Panc1 (cell line): ENCODE measurements at regions not wholly inside any gene's neighbourhood (a gene's known extent, or its start where the extent isn't known, plus 50 kb on each side); places are given as distances from the start of the nearest gene placed in this dataset.

Experiments
- ATAC-seq: fragments of 200-7000 bp; cut with Tn5 transposase; 2 replicates; pipeline ENCODE4 v1.9.1; 2020; ENCODE audit warnings: mild to moderate bottlenecking, moderate library complexity
- BruUV-seq: library from RNA; stranded (reverse); fragments of 400-500 nt; replicated peaks from 2 replicates; lab custom pipeline; 2021; lab: Mats Ljungman, UMichigan
- CTCF ChIA-PET: fragments of 300-600 bp; sonication (Branson Sonifier 250); formaldehyde crosslinking; loops from one replicate; lab custom pipeline; 2022; ENCODE audit warnings: antibody characterized with exemption; lab: Charles Lee
- POLR2A ChIA-PET: fragments of 300-600 bp; sonication (Branson Sonifier 250); formaldehyde crosslinking; loops from one replicate; lab custom pipeline; 2022; ENCODE audit warnings: antibody characterized with exemption; lab: Charles Lee
- DNase-seq: peaks from one replicate; pipeline ENCODE4 v3.0.0-alpha.2; 2010; ENCODE audit warnings: low read depth, low spot score
- H3K27ac ChIP-seq: 2 replicates; pipeline ENCODE4 v1.5.1; 2011; ENCODE audit warnings: mild to moderate bottlenecking, low read length, inconsistent platforms
- H3K27me3 ChIP-seq: fragments of 200-500 bp; sonication (Bioruptor generic); 2 replicates; pipeline ENCODE4 v1.6.0; 2014; ENCODE audit warnings: low read length, inconsistent platforms; ENCODE audit not compliant: control insufficient read depth, insufficient read depth
- H3K36me3 ChIP-seq: fragments of 200-500 bp; sonication (Bioruptor generic); 2 replicates; pipeline ENCODE4 v1.5.1; 2014; ENCODE audit warnings: inconsistent platforms, mild to moderate bottlenecking, low read length, moderate library complexity; ENCODE audit not compliant: control insufficient read depth, insufficient read depth
- H3K4me1 ChIP-seq: 2 replicates; pipeline ENCODE4 v1.5.1; 2011; ENCODE audit warnings: inconsistent platforms, mild to moderate bottlenecking, low read length, moderate library complexity; ENCODE audit not compliant: control insufficient read depth, insufficient read depth
- H3K4me3 ChIP-seq, 2 experiments: 2 replicates each; pipeline ENCODE4 v1.5.1; 2011 to 2012; ENCODE audit warnings: low read depth in 2 of 2, low read length in 2 of 2, mild to moderate bottlenecking in 2 of 2, inconsistent platforms in 1 of 2, moderate library complexity in 1 of 2
- H3K9me3 ChIP-seq: fragments of 200-500 bp; sonication (Bioruptor generic); 2 replicates; pipeline ENCODE4 v1.5.1; 2014; ENCODE audit warnings: low read depth, mild to moderate bottlenecking, inconsistent platforms, low read length, moderate library complexity; ENCODE audit not compliant: control insufficient read depth, insufficient read depth
- CTCF ChIP-seq: fragments of 450-650 bp; IDR thresholded peaks from 2 replicates; pipeline ENCODE4 v1.5.1; 2017; ENCODE audit warnings: mild to moderate bottlenecking
- POLR2AphosphoS5 ChIP-seq: IDR thresholded peaks from 2 replicates; pipeline ENCODE4 v1.6.1; 2012; ENCODE audit warnings: mild to moderate bottlenecking, low read depth, low read length, moderate library complexity
- SIN3A ChIP-seq: IDR thresholded peaks from 2 replicates; pipeline ENCODE4 v1.6.1; 2012; ENCODE audit warnings: low read depth, mild to moderate bottlenecking, low read length, moderate library complexity, borderline replicate concordance; ENCODE audit not compliant: insufficient read depth
- TCF7L2 ChIP-seq: IDR thresholded peaks from 2 replicates; pipeline ENCODE4 v1.6.1; 2011; ENCODE audit warnings: mild to moderate bottlenecking, low read depth, low read length, inconsistent platforms
- in situ Hi-C: cut with HindIII; loops from 2 replicates; pipeline ENCODE4 v1.10.0; 2016; ENCODE audit warnings: low sequenced_read_pairs, low pct_unique_long_range_greater_than_20kb
- intact Hi-C: fragments of 100-400 bp; cut with micrococcal nuclease; formaldehyde crosslinking; loops from one replicate; pipeline ENCODE4 v1.10.0; 2022; ENCODE audit not compliant: unreplicated experiment
- TF ChIP-seq, protein P1 (sequence below), 2 experiments: IDR thresholded peaks; 2 replicates each; pipeline ENCODE4 v1.6.1; 2011 to 2012; ENCODE audit warnings: low read depth in 2 of 2, control low read depth in 1 of 2, low read length in 1 of 2, mild to moderate bottlenecking in 1 of 2, moderate library complexity in 1 of 2; ENCODE audit not compliant: insufficient read depth in 1 of 2

- no peak for DNase-seq
- POLR2A ChIA-PET, result no interaction called here
- no TSS peak for BruUV-seq
These were observed 634.2 kb upstream of the COBL start for GRCh38 chr7:51950813-51951212.

GRCh38 chr7:51949726-51950644, 633.4 kb upstream of the COBL start:
- no peak overlapping the region for H3K27ac ChIP-seq
- intact Hi-C loops, result no loop called here
- ATAC-seq (no peak), DNase-seq (no peak)
- ChIA-PET CTCF (no interaction called here), POLR2A (no interaction called here)
- H3K36me3 ChIP-seq, result no peaks in the 10 kb centered on the region
- no peaks in the 10 kb centered on the region for H3K4me1 ChIP-seq
- no peak overlapping the region for H3K4me3 ChIP-seq
- TF ChIP-seq SIN3A, result no peak
- no peak for TF ChIP-seq CTCF
- TF ChIP-seq TCF7L2, result no peak
- no peak for TF ChIP-seq POLR2AphosphoS5
- TF ChIP-seq, protein P1, sequence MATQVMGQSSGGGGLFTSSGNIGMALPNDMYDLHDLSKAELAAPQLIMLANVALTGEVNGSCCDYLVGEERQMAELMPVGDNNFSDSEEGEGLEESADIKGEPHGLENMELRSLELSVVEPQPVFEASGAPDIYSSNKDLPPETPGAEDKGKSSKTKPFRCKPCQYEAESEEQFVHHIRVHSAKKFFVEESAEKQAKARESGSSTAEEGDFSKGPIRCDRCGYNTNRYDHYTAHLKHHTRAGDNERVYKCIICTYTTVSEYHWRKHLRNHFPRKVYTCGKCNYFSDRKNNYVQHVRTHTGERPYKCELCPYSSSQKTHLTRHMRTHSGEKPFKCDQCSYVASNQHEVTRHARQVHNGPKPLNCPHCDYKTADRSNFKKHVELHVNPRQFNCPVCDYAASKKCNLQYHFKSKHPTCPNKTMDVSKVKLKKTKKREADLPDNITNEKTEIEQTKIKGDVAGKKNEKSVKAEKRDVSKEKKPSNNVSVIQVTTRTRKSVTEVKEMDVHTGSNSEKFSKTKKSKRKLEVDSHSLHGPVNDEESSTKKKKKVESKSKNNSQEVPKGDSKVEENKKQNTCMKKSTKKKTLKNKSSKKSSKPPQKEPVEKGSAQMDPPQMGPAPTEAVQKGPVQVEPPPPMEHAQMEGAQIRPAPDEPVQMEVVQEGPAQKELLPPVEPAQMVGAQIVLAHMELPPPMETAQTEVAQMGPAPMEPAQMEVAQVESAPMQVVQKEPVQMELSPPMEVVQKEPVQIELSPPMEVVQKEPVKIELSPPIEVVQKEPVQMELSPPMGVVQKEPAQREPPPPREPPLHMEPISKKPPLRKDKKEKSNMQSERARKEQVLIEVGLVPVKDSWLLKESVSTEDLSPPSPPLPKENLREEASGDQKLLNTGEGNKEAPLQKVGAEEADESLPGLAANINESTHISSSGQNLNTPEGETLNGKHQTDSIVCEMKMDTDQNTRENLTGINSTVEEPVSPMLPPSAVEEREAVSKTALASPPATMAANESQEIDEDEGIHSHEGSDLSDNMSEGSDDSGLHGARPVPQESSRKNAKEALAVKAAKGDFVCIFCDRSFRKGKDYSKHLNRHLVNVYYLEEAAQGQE (IDR thresholded peaks at IDR 0.05; ENCODE audit: insufficient read depth in 1 of 2, low read depth in 2 of 2, low read length in 1 of 2), result no peak
- in situ Hi-C loops, result no loop called here
- no peaks in the 10 kb centered on the region for H3K9me3 ChIP-seq
- BruUV-seq, result no TSS peak
- H3K27me3 ChIP-seq, result no peaks in the 10 kb centered on the region

More at GRCh38 chr7:51950813-51951212, 634.2 kb upstream of the COBL start:
- in situ Hi-C loops (no loop called here), intact Hi-C loops (no loop called here)
- Histone ChIP-seq H3K27ac (no peak overlapping the region), H3K4me3 (no peak overlapping the region), H3K4me1 (no peaks in the 10 kb centered on the region), H3K27me3 (no peaks in the 10 kb centered on the region), H3K9me3 (no peaks in the 10 kb centered on the region), H3K36me3 (no peaks in the 10 kb centered on the region)
- CTCF ChIA-PET, result no interaction called here
- no peak for ATAC-seq
- TF ChIP-seq SIN3A (no peak), TCF7L2 (no peak), CTCF (no peak), POLR2AphosphoS5 (no peak)
- TF ChIP-seq, protein P1 (IDR thresholded peaks at IDR 0.05; ENCODE audit: insufficient read depth in 1 of 2, low read depth in 2 of 2, low read length in 1 of 2), result no peak
